Gastrocnemius medialis (tissue), 4 donors: ENCODE measurements at regions not wholly inside any gene's neighbourhood (a gene's known extent, or its start where the extent isn't known, plus 50 kb on each side); places are given as distances from the start of the nearest gene placed in this dataset.
"Not testable (repeated sequence)": the region's sequence is repeated elsewhere in the genome, so short reads cannot be mapped to it uniquely, and the experiment has no call there.

Experiments
- ATAC-seq, 2 donors: fragments of 150-250 bp; one replicate each; pipeline ENCODE4 v1.9.1; 2016
- DNase-seq, 2 donors: peaks; one replicate each; pipeline ENCODE4 v3.0.0-alpha.2; 2019
- H3K27ac ChIP-seq, 4 donors: fragments of 200-600 bp; sonication (generic); 1 replicate in 1 of 4; 2 replicates in 3 of 4; pipeline ENCODE4 v1.5.1; 2016 to 2018; ENCODE audit warnings: mild to moderate bottlenecking in 2 of 4, moderate library complexity in 1 of 4
- H3K27me3 ChIP-seq, 3 donors: fragments of 200-600 bp; sonication (generic) in 2 of 3; 1 replicate in 1 of 3; 2 replicates in 2 of 3; pipeline versions ENCODE4 v1.5.1 to v1.6.0; 2016 to 2019; ENCODE audit warnings: mild to moderate bottlenecking in 1 of 3, moderate library complexity in 1 of 3
- H3K36me3 ChIP-seq, 2 donors: fragments of 200-600 bp; sonication (generic) in 1 of 2; one replicate each; pipeline ENCODE4 v1.5.1; 2017 to 2018
- H3K4me1 ChIP-seq, 2 donors: fragments of 200-600 bp; sonication (generic) in 1 of 2; one replicate each; pipeline ENCODE4 v1.5.1; 2016 to 2017; ENCODE audit warnings: mild to moderate bottlenecking in 2 of 2
- H3K4me3 ChIP-seq, 4 donors: fragments of 200-600 bp; sonication (generic) in 3 of 4; 1 replicate in 1 of 4; 2 replicates in 3 of 4; pipeline ENCODE4 v1.5.1; 2016 to 2019; ENCODE audit warnings: mild to moderate bottlenecking in 2 of 4
- H3K9me3 ChIP-seq, 3 donors: fragments of 200-600 bp; sonication (generic) in 2 of 3; 1 replicate in 1 of 3; 2 replicates in 2 of 3; pipeline ENCODE4 v1.5.1; 2016 to 2019
- POLR2A ChIP-seq, 2 donors: fragments of 450-650 bp; IDR thresholded peaks; one replicate each; pipeline ENCODE4 v1.6.1; 2017; ENCODE audit warnings: antibody characterized with exemption in 2 of 2, mild to moderate bottlenecking in 2 of 2, moderate library complexity in 2 of 2
- in situ Hi-C, 4 donors: fragments of 200-750 bp; cut with MboI; loops; one replicate each; pipeline versions ENCODE4 v1.15.0 to v1.8.0; 2017; ENCODE audit warnings: low sequenced_read_pairs in 4 of 4
- intact Hi-C: fragments of 100-400 bp; cut with DNase I; formaldehyde crosslinking; loops from one replicate; pipeline ENCODE4 v1.15.1; 2023; ENCODE audit warnings: low total_unique reads
- TF ChIP-seq, protein P1 (sequence below), 5 experiments: fragments of 450-650 bp in 3 of 5; fragments of 200-600 bp in 2 of 5; sonication (generic) in 2 of 5; IDR thresholded peaks in 4 of 5; conservative IDR thresholded peaks in 1 of 5; 1 replicate in 4 of 5; 2 replicates in 1 of 5; pipeline ENCODE4 v1.5.1; 2016 to 2019; ENCODE audit warnings: antibody characterized with exemption in 5 of 5, mild to moderate bottlenecking in 3 of 5, moderate library complexity in 3 of 5

GRCh38 chr13:55652657-55653056, 1488.1 kb upstream of the PRR20A start:
- H3K4me1 ChIP-seq, result no peaks in the 10 kb centered on the region
- H3K27ac ChIP-seq, result no peak overlapping the region
- no peak for DNase-seq
- intact Hi-C loops (no loop called here), in situ Hi-C loops (no loop called here)
- ATAC-seq, result no peak
- TF ChIP-seq, protein P1, sequence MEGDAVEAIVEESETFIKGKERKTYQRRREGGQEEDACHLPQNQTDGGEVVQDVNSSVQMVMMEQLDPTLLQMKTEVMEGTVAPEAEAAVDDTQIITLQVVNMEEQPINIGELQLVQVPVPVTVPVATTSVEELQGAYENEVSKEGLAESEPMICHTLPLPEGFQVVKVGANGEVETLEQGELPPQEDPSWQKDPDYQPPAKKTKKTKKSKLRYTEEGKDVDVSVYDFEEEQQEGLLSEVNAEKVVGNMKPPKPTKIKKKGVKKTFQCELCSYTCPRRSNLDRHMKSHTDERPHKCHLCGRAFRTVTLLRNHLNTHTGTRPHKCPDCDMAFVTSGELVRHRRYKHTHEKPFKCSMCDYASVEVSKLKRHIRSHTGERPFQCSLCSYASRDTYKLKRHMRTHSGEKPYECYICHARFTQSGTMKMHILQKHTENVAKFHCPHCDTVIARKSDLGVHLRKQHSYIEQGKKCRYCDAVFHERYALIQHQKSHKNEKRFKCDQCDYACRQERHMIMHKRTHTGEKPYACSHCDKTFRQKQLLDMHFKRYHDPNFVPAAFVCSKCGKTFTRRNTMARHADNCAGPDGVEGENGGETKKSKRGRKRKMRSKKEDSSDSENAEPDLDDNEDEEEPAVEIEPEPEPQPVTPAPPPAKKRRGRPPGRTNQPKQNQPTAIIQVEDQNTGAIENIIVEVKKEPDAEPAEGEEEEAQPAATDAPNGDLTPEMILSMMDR (IDR thresholded peaks at IDR 0.05 in 4 of 5, conservative IDR thresholded peaks at IDR 0.05 in 1 of 5), result no peak
- TF ChIP-seq POLR2A (IDR thresholded peaks at IDR 0.05), result no peak
- no peaks in the 10 kb centered on the region for H3K27me3 ChIP-seq
- no peaks in the 10 kb centered on the region for H3K36me3 ChIP-seq
- no peaks in the 10 kb centered on the region for H3K9me3 ChIP-seq
- H3K4me3 ChIP-seq, result no peak overlapping the region

DNA sequence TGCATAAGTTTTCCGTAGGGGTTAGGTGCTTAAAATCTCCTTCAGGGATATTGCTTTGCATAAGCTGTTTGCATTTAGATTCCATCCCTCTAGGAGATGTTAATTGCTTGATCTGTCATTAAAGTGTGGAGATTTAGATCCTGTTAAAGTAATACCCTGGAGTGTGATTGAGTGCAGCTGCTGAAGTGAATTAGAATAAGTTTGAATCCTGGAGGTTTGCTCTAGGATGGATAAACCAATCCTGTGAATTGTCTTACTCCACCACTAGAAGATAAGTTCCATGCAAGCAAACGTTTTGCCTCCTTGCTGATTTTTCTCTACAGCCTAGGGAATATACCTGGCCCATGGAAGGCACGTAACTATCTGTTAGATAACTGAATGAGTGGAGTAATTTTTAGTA, 1487.2 kb upstream of the PRR20A start:
- H3K36me3 ChIP-seq, result no peaks in the 10 kb centered on the region
- no peak overlapping the region for H3K27ac ChIP-seq
- no peak for DNase-seq
- no peaks in the 10 kb centered on the region for H3K27me3 ChIP-seq
- H3K4me3 ChIP-seq, result no peak overlapping the region
- H3K4me1 ChIP-seq, result no peaks in the 10 kb centered on the region
- in situ Hi-C loops, result no loop called here
- intact Hi-C loops, result no loop called here
- no peak for ATAC-seq
- no peak for TF ChIP-seq POLR2A (IDR thresholded peaks at IDR 0.05)
- TF ChIP-seq, protein P1 (IDR thresholded peaks at IDR 0.05 in 4 of 5, conservative IDR thresholded peaks at IDR 0.05 in 1 of 5), result no peak
- no peaks in the 10 kb centered on the region for H3K9me3 ChIP-seq

DNA sequence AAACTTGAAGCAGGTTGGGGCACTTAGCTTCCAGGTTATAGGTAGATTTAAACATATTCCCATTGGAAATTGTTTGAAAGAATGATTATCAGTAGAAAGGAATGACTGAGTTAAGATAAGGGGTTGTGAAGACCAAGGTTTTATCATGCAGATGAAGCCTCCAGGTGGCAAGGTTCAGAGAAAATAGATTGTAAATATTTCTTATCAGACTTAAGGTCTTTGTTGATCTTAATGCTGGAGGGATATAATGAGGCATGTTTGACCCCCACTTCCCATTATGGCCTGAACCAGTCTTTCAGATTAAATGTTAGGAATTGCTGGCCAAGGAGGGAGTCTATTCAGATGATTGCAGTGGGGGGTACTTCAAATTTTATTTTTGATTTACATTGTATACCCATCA, 1486.5 kb upstream of the PRR20A start:
- TF ChIP-seq, protein P1 (IDR thresholded peaks at IDR 0.05 in 4 of 5, conservative IDR thresholded peaks at IDR 0.05 in 1 of 5), result no peak
- no peak for TF ChIP-seq POLR2A (IDR thresholded peaks at IDR 0.05)
- Histone ChIP-seq H3K9me3 (no peaks in the 10 kb centered on the region), H3K27me3 (no peaks in the 10 kb centered on the region), H3K27ac (no peak overlapping the region), H3K36me3 (no peaks in the 10 kb centered on the region), H3K4me1 (no peaks in the 10 kb centered on the region), H3K4me3 (no peak overlapping the region)
- intact Hi-C loops, result no loop called here
- DNase-seq, result no peak
- no peak for ATAC-seq
- in situ Hi-C loops, result no loop called here

DNA sequence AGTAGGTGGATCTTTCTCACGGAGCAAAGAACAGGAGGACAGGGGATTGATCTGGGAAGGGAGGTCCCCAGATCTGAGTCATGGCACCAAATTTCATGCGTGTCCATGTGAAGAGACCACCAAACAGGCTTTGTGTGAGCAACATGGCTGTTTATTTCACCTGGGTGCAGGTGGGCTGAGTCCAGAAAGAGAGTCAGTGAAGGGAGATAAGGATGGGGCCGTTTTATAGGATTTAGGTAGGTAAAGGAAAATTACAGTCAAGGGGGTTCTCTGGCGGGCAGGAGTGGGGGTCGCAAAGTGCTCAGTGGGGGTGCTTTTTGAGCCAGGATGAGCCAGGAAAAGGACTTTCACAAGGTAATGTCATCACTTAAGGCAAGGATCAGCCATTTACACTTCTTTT, 1480.5 kb upstream of the PRR20A start:
- ATAC-seq, in situ Hi-C loops, H3K4me1 ChIP-seq, H3K9me3 ChIP-seq, H3K27ac ChIP-seq, intact Hi-C loops, DNase-seq, H3K27me3 ChIP-seq, H3K4me3 ChIP-seq, H3K36me3 ChIP-seq: not testable (repeated sequence)

- Histone ChIP-seq H3K27ac (no peak overlapping the region), H3K4me1 (no peaks in the 10 kb centered on the region), H3K9me3 (no peaks in the 10 kb centered on the region), H3K4me3 (no peak overlapping the region), H3K36me3 (no peaks in the 10 kb centered on the region), H3K27me3 (no peaks in the 10 kb centered on the region)
- in situ Hi-C loops, result no loop called here
- ATAC-seq, result no peak
- DNase-seq, result no peak
- intact Hi-C loops, result no loop called here
- no peak for TF ChIP-seq POLR2A (IDR thresholded peaks at IDR 0.05)
- TF ChIP-seq, protein P1 (IDR thresholded peaks at IDR 0.05 in 4 of 5, conservative IDR thresholded peaks at IDR 0.05 in 1 of 5), result no peak
Observed at GRCh38 chr13:55660851-55661250, 1479.9 kb upstream of the PRR20A start.
